ENCODE measurements at regions not wholly inside any gene's neighbourhood (a gene's known extent, or its start where the extent isn't known, plus 50 kb on each side); places are given as distances from the start of the nearest gene placed in this dataset.

GRCh38 chr2:133886735-133887675, 318.7 kb upstream of the NCKAP5 start:
- Histone ChIP-seq H3K27me3 (no peaks in the 10 kb centered on the region), H3K4me3 (no peak overlapping the region), H3K36me3 (no peaks in the 10 kb centered on the region), H3K27ac (no peak overlapping the region), H3K9me3 (no peaks in the 10 kb centered on the region), H3K4me1 (peaks cover 0 to 5% (median 0%) of the 10 kb centered on the region in 4 donors)
- WGBS, 2 donors: 38 to 40% methylated on average over 19 of the region's 19 CpGs
- peak in 1 of 2 donors; percentile 73 for ATAC-seq (ENCODE audit: low FRiP score in 2 of 2)
- TF ChIP-seq POLR2AphosphoS5 (IDR thresholded peaks at IDR 0.05) (no peak), POLR2A (IDR thresholded peaks at IDR 0.05) (no peak), CTCF (IDR thresholded peaks at IDR 0.05) (peak; percentile 26 to 55 (median 45)), EP300 (IDR thresholded peaks at IDR 0.05) (no peak)
- DNase-seq: peak in 1 of 2 donors; percentile 70

- H3K4me1 ChIP-seq: peaks cover 0 to 5% (median 0%) of the 10 kb centered on the region in 4 donors
Observed at GRCh38 chr2:133887676-133888040, 319.4 kb upstream of the NCKAP5 start.

GRCh38 chr2:133888107-133888506, 319.8 kb upstream of the NCKAP5 start:
- Histone ChIP-seq H3K4me1 (peaks cover 0 to 5% (median 0%) of the 10 kb centered on the region in 4 donors), H3K4me3 (no peak overlapping the region), H3K27ac (no peak overlapping the region), H3K36me3 (no peaks in the 10 kb centered on the region), H3K27me3 (no peaks in the 10 kb centered on the region), H3K9me3 (no peaks in the 10 kb centered on the region)
- no peak for ATAC-seq (ENCODE audit: low FRiP score in 2 of 2)
- no peak for TF ChIP-seq CTCF (IDR thresholded peaks at IDR 0.05)
- no peak for TF ChIP-seq POLR2AphosphoS5 (IDR thresholded peaks at IDR 0.05)
- TF ChIP-seq POLR2A (IDR thresholded peaks at IDR 0.05): no peak
- no peak for TF ChIP-seq EP300 (IDR thresholded peaks at IDR 0.05)
- 90 to 93% methylated on average over 8 of the region's 8 CpGs for WGBS, 2 donors
- DNase-seq: no peak

More at GRCh38 chr2:133887676-133888040, 319.4 kb upstream of the NCKAP5 start:
- TF ChIP-seq POLR2A (IDR thresholded peaks at IDR 0.05): no peak
- TF ChIP-seq POLR2AphosphoS5 (IDR thresholded peaks at IDR 0.05): no peak
- TF ChIP-seq CTCF (IDR thresholded peaks at IDR 0.05): no peak
- Histone ChIP-seq H3K36me3 (no peaks in the 10 kb centered on the region), H3K9me3 (no peaks in the 10 kb centered on the region), H3K27ac (no peak overlapping the region), H3K27me3 (no peaks in the 10 kb centered on the region), H3K4me3 (no peak overlapping the region)
- no peak for DNase-seq
- ATAC-seq (ENCODE audit: low FRiP score in 2 of 2): no peak
- WGBS, 2 donors: 78% methylated on average over 4 of the region's 4 CpGs

GRCh38 chr2:133888621-133889219, 320.5 kb upstream of the NCKAP5 start:
- TF ChIP-seq EP300 (IDR thresholded peaks at IDR 0.05) (no peak), POLR2AphosphoS5 (IDR thresholded peaks at IDR 0.05) (no peak), CTCF (IDR thresholded peaks at IDR 0.05) (no peak), POLR2A (IDR thresholded peaks at IDR 0.05) (no peak)
- Histone ChIP-seq H3K4me3 (no peak overlapping the region), H3K36me3 (no peaks in the 10 kb centered on the region), H3K4me1 (peaks cover 0 to 5% (median 0%) of the 10 kb centered on the region in 4 donors), H3K9me3 (no peaks in the 10 kb centered on the region), H3K27me3 (no peaks in the 10 kb centered on the region), H3K27ac (no peak overlapping the region)
- DNase-seq: no peak
- WGBS, 2 donors: 88 to 89% methylated on average over 8 of the region's 8 CpGs
- no peak for ATAC-seq (ENCODE audit: low FRiP score in 2 of 2)

All from upper lobe of left lung (tissue), 6 donors.